Activated T-cell treated with anti-CD3 and anti-CD28 coated beads, Interleukin-2, amount 50 U/mL, for 4 hours (primary cell): ENCODE measurements at regions not wholly inside any gene's neighbourhood (a gene's known extent, or its start where the extent isn't known, plus 50 kb on each side); places are given as distances from the start of the nearest gene placed in this dataset.
"Not testable (repeated sequence)": the region's sequence is repeated elsewhere in the genome, so short reads cannot be mapped to it uniquely, and the experiment has no call there.

Experiments used
- ATAC-seq, 2 donors: fragments of 200-7000 bp; cut with Tn5 transposase; one replicate each; pipeline ENCODE4 v1.10.0; 2021
- DNase-seq: peaks from one replicate; pipeline ENCODE4 v3.0.0-alpha.2; 2020
- H3K27me3 Mint-ChIP-seq: one replicate; pipeline ENCODE4 v1.8.0; 2021; ENCODE audit warnings: low read depth, mixed read lengths
- H3K36me3 Mint-ChIP-seq: one replicate; pipeline ENCODE4 v1.8.0; 2022; ENCODE audit warnings: mixed read lengths; ENCODE audit not compliant: insufficient read depth
- H3K4me1 Mint-ChIP-seq: one replicate; pipeline ENCODE4 v1.8.0; 2021; ENCODE audit warnings: low read depth, mixed read lengths
- H3K4me3 Mint-ChIP-seq: one replicate; pipeline ENCODE4 v1.8.0; 2021; ENCODE audit warnings: mild to moderate bottlenecking, moderate library complexity, mixed read lengths
- H3K9me3 Mint-ChIP-seq: one replicate; pipeline ENCODE4 v1.8.0; 2021; ENCODE audit warnings: mixed read lengths

DNA sequence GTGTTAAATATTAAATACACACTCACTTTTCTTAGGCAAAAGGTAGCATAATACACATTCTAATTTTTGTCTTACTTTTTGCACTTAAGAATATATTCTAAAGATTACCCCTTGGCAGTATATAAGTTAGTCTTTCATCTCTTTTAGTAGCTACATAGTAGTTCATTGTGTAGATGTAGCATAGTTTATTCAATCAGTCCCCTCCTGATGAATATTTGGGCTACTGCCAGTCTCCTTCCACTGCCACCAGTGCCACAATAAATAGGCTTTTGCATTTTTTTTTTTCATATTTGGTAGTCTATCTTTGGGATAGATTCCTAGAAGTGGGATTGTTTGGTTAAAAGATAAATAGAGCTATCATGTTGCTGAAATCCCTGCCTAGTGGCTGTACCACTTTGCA is 388.8 kb upstream of the RUNX1 start:
- H3K9me3 Mint-ChIP-seq = peaks cover 21% of the 10 kb centered on the region
- H3K4me3 Mint-ChIP-seq = no peak overlapping the region

DNA sequence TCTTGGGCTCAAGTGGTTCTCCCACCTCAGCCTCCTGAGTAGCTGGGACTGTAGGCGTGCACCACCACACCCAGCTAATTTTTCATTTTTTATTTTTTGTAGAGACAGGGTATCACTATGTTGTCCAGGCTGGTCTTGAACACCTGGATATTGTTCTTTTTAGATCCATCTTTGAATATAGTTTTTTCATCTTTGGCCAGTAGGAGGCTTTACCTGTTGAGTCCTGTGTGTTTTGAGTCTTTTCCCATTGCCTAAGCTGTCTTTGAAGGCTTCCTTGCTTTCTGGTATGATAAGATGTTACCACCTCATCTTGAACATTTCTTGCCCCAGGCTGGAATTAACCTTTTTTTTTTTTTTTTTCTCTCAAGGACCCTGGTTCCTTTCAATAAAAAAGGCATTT is 387.8 kb upstream of the RUNX1 start:
- ATAC-seq (no peak), DNase-seq (no peak)
- no peak overlapping the region for H3K4me3 Mint-ChIP-seq
- peaks cover 10% of the 10 kb centered on the region for H3K27me3 Mint-ChIP-seq
- peaks cover 30% of the 10 kb centered on the region for H3K9me3 Mint-ChIP-seq
- peaks cover 13% of the 10 kb centered on the region for H3K4me1 Mint-ChIP-seq
- peaks cover 2% of the 10 kb centered on the region for H3K36me3 Mint-ChIP-seq

More for the DNA sequence above, 388.8 kb upstream of the RUNX1 start:
- Mint-ChIP-seq H3K36me3 (no peaks in the 10 kb centered on the region), H3K27me3 (peaks cover 10% of the 10 kb centered on the region), H3K4me1 (peaks cover 13% of the 10 kb centered on the region)
- ATAC-seq (no peak), DNase-seq (no peak)

DNA sequence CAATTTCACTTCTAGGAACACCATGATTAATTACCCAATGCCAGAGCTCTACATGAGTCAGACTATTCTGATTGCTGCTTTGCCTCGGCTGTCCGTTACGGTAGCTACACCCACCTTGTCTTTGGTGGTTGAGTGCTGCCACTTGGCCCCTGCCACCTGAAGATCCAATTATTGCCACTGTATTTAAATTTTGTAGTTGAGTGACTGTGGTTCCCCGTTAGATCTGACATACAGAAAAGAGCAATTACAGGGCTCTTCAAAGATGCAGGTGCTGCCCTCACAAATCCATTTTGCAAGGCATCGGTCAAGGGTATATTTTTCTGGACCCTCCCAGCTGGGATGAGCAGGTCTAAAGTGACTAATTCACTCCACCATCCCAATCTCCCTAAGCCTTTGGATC is 383.5 kb upstream of the RUNX1 start:
- not testable (repeated sequence) for H3K36me3 Mint-ChIP-seq, H3K4me3 Mint-ChIP-seq, ATAC-seq, DNase-seq
- Mint-ChIP-seq H3K4me1 (peaks cover 15% of the 10 kb centered on the region), H3K9me3 (peaks cover 36% of the 10 kb centered on the region), H3K27me3 (peaks cover 30% of the 10 kb centered on the region)

DNA sequence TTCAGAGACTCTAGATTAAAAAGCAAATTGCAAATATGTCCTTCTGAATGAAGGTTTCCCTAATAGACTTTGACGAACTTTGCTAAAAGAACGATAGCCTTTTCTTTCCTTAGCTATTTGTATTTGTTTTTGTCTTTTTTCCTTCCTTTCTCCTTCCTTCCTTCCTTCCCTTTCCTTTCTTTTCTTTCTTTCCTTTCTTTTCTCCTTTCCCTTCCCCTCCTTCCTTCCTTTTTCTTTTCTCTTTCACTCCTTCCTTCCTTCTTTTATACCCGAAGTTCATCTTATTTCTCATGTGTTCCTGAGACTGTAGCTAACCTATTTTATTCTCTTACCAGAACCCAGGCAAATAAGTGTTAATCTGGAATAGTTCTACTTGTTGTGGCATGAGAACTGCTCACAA is 381.2 kb upstream of the RUNX1 start:
- no peak for DNase-seq
- Mint-ChIP-seq H3K36me3 (peaks cover 2% of the 10 kb centered on the region), H3K4me1 (peaks cover 26% of the 10 kb centered on the region), H3K9me3 (peaks cover 35% of the 10 kb centered on the region), H3K4me3 (no peak overlapping the region), H3K27me3 (peaks cover 33% of the 10 kb centered on the region)
- ATAC-seq = no peak

DNA sequence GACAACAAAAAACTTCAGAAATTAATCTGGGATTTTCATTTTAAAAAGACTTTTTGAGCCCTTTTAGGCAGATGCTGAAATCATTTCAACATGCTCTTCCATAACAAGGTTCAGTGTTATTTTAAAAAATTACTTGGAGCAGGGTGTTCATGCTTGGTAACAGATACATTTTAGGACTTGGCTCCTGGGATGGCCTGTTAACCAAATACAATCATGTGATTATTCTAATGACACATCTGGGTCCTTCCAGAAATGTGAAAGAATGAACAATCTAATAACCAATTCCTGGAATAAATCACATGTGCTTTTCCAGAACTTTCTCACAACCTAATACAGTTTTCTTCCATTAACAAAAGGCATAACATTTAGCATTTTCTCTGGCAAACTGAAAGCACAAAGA is 379.8 kb upstream of the RUNX1 start:
- Mint-ChIP-seq H3K9me3 (peaks cover 24% of the 10 kb centered on the region), H3K36me3 (peaks cover 2% of the 10 kb centered on the region), H3K27me3 (peaks cover 27% of the 10 kb centered on the region), H3K4me3 (no peak overlapping the region), H3K4me1 (peaks cover 26% of the 10 kb centered on the region)
- ATAC-seq = no peak
- no peak for DNase-seq

DNA sequence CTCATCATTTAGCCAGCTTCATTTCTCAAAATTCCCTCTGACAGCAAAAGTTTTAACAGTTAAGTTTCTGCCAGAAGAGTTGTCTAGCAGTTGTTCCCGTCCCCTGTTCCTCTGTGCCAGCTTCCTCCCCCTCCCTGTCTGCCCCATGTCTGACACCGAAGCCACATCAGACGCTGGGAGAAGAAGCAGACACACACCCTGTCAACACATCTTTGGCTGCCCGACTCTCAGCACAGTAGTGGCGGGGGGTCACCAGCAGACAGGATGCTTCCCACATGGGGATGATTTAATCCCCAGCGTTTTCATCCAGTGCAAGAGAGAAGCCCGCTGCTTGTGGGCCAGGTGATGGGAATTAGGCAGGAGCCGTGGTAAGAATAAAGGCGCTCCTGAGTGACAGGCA is 379.4 kb upstream of the RUNX1 start:
- ATAC-seq = peak; percentile 75 to 83
- Mint-ChIP-seq H3K36me3 (peaks cover 2% of the 10 kb centered on the region), H3K9me3 (peaks cover 20% of the 10 kb centered on the region), H3K27me3 (peaks cover 27% of the 10 kb centered on the region), H3K4me3 (peak overlapping the region; percentile 48), H3K4me1 (peaks cover 26% of the 10 kb centered on the region)
- peak; percentile 40 for DNase-seq

DNA sequence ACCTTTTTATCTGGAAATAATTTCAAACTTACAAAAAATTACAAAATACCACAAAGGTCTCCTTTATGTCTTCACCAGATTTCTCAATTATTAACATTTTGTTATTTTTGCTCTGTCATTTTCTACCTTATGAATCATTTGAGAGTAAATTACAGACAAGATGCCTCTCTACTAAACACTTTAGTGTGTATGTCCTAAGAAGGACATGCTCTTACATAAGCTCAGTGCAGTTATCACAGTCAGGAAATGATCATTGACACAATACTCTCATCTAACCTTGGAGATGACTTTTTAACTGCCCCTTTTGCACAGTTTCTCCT is 378.9 kb upstream of the RUNX1 start:
- Mint-ChIP-seq H3K4me3 (no peak overlapping the region), H3K9me3 (peaks cover 15% of the 10 kb centered on the region), H3K36me3 (peaks cover 2% of the 10 kb centered on the region), H3K4me1 (peaks cover 26% of the 10 kb centered on the region), H3K27me3 (peaks cover 27% of the 10 kb centered on the region)
- ATAC-seq = no peak
- no peak for DNase-seq

DNA sequence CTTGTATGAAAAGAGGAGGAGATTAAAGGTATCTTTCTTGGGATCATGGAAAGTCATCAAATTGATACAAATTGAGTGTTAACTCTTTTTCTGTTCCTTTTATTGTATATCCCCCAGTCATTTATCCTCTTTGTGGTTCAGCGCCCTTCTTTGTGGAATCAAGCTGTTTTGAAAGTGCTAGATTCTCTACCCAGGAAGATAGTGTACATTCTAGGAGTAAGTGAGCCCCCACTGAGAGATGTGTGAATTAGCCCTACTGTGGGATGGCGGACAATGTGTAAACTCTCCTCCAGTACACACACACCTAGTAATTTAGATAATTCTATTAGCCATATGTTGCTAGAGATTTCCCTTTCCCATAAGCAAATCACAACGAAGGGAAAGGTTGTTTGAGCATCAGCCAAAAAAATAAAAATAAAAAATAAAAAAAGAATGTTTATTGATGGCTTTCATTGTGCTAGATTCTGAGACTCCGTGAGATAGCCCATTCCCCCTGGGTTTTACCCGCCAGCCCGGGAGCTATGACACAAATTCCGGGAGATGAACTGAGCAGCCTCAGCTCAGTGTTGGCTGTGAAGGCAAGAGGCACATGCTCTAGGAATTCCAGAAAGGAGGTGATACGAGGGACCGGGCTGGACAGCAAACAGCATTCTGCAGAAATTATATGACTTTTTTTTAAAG is 378.4 kb upstream of the RUNX1 start:
- H3K9me3 Mint-ChIP-seq = peaks cover 13% of the 10 kb centered on the region
- peaks cover 26% of the 10 kb centered on the region for H3K4me1 Mint-ChIP-seq
- H3K27me3 Mint-ChIP-seq = peaks cover 27% of the 10 kb centered on the region
- DNase-seq = no peak
- no peak overlapping the region for H3K4me3 Mint-ChIP-seq
- H3K36me3 Mint-ChIP-seq = peaks cover under 1% of the 10 kb centered on the region
- ATAC-seq = peak in 1 of 2 donors; percentile 24

DNA sequence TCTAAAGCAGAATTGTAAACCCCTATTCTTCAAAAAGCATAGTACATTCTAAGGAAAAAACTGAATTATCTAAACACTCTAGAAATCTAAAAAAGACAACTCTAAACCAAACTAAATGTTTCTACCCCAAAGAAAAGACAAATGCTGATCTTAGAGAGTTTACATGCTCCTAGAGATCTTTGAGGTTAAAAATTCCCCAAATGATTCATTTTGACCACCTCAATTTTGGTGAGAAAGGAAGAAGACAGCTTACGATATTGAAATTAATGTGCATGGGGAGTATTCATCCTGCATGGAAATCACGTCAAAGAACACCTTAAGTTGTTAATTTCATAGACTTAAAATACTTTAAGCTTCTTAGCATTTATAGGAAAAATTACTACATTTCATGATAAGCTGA is 377.8 kb upstream of the RUNX1 start:
- no peak overlapping the region for H3K4me3 Mint-ChIP-seq
- peaks cover 14% of the 10 kb centered on the region for H3K9me3 Mint-ChIP-seq
- peaks cover 26% of the 10 kb centered on the region for H3K4me1 Mint-ChIP-seq
- peaks cover 27% of the 10 kb centered on the region for H3K27me3 Mint-ChIP-seq
- peak; percentile 38 to 42 for ATAC-seq
- no peaks in the 10 kb centered on the region for H3K36me3 Mint-ChIP-seq
- no peak for DNase-seq

DNA sequence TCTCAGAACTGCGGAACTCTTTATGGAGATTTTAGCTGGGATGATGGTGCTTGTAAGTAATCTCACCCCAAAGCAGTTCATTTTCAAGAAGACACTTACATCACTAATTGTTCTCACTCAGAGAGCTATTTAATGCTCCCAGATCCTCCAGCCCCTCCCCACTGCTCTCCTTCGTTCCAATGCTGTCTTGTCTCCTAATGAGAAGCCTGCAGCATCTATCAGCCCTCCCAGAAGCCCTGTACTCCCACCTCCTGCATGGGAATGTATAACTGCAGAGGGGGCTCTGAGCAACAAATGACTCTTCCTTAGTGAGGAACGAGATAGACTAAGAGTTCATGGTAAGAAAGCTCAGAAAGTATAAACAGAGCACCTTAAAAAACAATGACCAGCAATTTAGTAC is 377.4 kb upstream of the RUNX1 start:
- no peak for ATAC-seq
- H3K4me3 Mint-ChIP-seq = no peak overlapping the region
- no peak for DNase-seq
- peaks cover 27% of the 10 kb centered on the region for H3K27me3 Mint-ChIP-seq
- H3K36me3 Mint-ChIP-seq = no peaks in the 10 kb centered on the region
- peaks cover 26% of the 10 kb centered on the region for H3K4me1 Mint-ChIP-seq
- peaks cover 14% of the 10 kb centered on the region for H3K9me3 Mint-ChIP-seq

DNA sequence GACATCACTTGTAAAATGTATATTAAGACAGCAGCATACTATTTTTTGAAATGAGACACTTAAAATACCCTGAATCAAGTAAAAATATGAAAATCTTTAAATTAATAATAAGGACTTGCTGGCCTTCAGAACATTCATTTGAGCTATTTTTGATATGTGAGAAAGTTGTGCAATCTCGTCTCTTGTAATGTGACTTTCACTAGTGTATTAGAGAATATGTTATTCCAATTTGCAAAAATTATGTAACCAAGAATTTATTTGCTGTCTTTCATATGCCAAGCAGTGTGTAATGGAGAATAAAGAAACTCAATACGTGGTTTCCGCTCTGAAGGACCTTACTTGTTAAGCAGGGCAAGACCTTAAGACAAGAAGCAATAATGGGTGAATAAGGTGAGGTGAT is 375.0 kb upstream of the RUNX1 start:
- DNase-seq = no peak
- Mint-ChIP-seq H3K4me3 (no peak overlapping the region), H3K9me3 (peaks cover 14% of the 10 kb centered on the region), H3K27me3 (peaks cover 21% of the 10 kb centered on the region), H3K4me1 (peaks cover 26% of the 10 kb centered on the region), H3K36me3 (no peaks in the 10 kb centered on the region)
- no peak for ATAC-seq

DNA sequence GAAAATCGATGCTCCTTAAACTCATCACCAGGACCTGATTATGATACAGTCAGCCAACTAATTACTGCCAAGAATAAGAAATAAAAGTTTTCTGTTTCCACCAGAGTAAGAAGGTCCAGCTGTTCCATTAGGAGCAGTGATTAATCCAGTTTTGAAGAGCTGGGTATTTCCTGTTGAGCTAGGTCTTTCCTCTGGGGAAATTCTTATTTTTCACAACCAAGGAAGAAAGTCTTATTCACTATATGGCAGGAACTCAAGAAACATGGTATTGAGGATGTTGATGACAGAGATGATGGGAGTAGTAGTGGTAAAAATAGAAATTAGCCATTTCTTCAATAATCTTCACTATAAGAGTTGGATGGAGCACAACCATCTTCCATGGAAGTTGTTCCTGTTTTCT is 374.6 kb upstream of the RUNX1 start:
- H3K4me3 Mint-ChIP-seq = no peak overlapping the region
- ATAC-seq (no peak), DNase-seq (no peak)
- peaks cover 22% of the 10 kb centered on the region for H3K4me1 Mint-ChIP-seq
- peaks cover 14% of the 10 kb centered on the region for H3K9me3 Mint-ChIP-seq
- H3K36me3 Mint-ChIP-seq = no peaks in the 10 kb centered on the region
- H3K27me3 Mint-ChIP-seq = peaks cover 16% of the 10 kb centered on the region

DNA sequence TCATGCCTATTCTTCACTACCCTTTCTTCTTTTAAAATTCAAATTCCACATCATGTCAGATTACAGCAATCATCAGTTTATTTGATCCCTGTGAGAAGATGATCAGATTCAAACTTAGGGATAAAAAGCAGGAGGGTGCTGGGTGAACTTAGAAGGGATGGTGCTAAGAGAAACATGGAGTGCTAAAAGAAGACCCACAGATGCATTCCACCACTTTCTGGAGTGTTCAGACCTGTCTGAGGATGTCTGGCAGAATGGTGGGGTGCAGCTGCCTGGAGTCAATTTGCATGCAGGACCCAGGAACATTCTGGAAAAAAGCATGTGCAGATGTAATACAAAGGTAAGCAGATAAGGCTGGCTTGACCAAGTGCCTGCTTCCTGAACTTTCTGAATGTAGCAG is 372.9 kb upstream of the RUNX1 start:
- Mint-ChIP-seq H3K27me3 (peaks cover 6% of the 10 kb centered on the region), H3K4me3 (no peak overlapping the region), H3K36me3 (no peaks in the 10 kb centered on the region), H3K9me3 (peaks cover 14% of the 10 kb centered on the region), H3K4me1 (peaks cover 7% of the 10 kb centered on the region)
- no peak for DNase-seq
- no peak for ATAC-seq

DNA sequence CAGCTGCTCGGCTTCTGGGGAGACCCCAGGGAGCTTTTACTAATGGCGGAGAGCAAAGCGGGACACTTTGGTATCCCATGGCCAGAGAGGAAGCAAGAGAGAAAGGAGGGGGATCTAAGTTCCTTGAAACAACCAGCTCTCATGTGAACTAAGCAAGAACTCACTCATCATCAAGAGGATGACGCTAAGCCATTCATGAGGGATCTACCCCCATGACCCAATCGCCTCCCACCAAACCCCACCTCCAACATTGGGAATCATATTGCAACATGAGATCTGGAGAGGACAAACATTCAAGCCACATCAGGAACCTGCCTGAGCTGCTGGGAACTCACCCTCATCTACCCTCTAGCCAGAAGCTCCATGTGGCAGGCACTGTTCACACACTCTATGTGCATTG is 372.1 kb upstream of the RUNX1 start:
- Mint-ChIP-seq H3K4me3 (no peak overlapping the region), H3K4me1 (no peaks in the 10 kb centered on the region), H3K27me3 (no peaks in the 10 kb centered on the region), H3K9me3 (peaks cover 14% of the 10 kb centered on the region), H3K36me3 (no peaks in the 10 kb centered on the region)
- ATAC-seq = no peak
- DNase-seq = no peak

DNA sequence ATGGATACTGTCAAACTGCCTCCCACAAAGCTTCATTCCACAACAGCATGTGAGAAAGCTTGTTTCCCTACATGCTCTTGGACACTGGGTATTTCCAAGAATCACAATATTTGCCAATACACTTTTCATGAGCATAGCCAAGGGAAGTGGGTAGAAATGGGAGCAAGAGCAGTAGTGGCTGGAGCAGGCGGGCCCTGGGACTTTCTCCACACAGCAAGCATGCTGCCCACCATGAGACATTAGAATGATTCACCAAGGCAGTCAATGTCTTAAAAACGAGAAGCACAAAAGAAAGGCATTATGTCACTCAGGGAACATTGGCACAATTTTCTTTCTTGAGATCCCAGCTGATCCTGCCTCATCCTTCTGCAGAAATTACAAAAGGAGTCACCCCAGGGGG is 371.6 kb upstream of the RUNX1 start:
- DNase-seq (no peak), ATAC-seq (no peak)
- Mint-ChIP-seq H3K36me3 (no peaks in the 10 kb centered on the region), H3K4me1 (no peaks in the 10 kb centered on the region), H3K9me3 (peaks cover 14% of the 10 kb centered on the region), H3K4me3 (no peak overlapping the region), H3K27me3 (no peaks in the 10 kb centered on the region)

DNA sequence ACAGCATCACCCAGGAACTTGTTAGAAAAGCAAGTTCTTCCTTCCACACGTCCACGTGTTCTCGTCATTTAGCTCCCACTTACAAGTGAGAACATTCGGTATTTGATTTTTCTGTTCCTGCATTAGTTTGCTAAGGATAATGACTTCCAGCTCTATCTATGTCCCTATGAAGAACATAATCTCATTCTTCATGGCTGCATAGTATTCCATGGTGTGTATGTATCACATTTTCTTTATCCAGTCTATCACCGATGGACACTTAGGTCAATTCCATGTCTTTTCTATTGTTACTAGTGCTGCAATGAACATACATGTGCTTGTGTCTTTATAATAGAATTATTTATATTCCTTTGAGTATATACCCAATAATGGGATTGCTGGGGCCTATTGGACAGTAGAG is 368.7 kb upstream of the RUNX1 start:
- ATAC-seq (no peak), DNase-seq (no peak)
- Mint-ChIP-seq H3K9me3 (peaks cover 13% of the 10 kb centered on the region), H3K4me1 (no peaks in the 10 kb centered on the region), H3K27me3 (peaks cover 3% of the 10 kb centered on the region), H3K4me3 (no peak overlapping the region), H3K36me3 (no peaks in the 10 kb centered on the region)
